NCI-H1436 (cell line): ENCODE measurements at regions not wholly inside any gene's neighbourhood (a gene's known extent, or its start where the extent isn't known, plus 50 kb on each side); places are given as distances from the start of the nearest gene placed in this dataset.

ENCODE experiments used
- DNase-seq: peaks from one replicate; lab custom pipeline; 2025; lab: John Stamatoyannopoulos, UW

DNA sequence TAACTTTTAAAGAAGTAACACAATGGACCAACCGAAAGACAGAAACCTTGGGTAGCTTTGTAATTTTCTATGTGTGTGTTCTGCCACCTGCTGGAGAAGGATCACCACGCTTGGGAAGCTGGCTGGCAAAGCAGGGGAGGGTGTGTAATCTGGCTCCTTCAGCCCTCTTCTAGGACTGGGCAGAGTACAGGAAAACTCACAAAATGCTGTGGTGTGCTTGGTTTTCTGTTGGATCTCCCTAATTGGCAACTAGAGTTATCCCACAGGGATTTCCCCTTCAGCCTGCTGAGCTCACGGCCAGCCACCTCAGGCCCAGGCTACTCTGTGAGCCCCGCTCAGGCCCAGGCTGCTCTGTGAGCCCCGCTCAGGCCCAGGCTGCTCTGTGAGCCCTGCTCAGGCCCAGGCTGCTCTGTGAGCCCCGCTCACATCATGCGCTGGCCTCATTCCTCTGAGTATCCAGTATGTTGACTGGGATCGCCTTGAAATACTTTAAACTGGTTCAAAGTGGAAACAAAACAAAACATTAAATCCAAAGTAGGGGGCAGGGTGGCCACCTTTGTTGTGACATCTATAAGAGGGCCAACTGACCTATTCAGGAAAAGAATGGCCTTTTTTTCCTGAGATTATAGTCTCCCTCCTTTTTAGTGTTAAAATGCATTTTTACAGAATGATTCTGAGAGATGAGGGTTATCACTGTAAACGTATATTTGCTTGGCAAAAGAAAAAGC lies 52.0 kb upstream of the RNU6-8 start:
- peak; percentile 39 for DNase-seq

DNA sequence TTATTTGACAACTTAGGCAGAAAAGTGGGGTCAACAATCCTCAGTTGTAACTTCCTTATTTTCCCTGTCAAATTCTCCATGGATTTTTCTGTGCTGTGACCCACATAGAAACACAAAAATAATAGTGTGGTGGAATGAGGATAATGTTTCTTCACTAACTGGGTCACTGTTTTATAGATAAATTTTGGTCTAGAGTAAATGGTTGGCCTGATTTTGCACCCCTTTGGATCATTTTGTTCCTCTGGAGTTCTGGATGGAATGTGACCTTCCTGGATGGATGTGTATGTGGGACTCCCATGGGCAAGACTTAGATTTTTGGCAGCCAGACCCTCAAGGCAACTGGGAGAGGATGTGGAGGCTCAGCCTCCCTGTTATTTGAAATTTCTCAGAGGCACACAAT lies 52.7 kb upstream of the RNU6-8 start:
- no peak for DNase-seq

DNA sequence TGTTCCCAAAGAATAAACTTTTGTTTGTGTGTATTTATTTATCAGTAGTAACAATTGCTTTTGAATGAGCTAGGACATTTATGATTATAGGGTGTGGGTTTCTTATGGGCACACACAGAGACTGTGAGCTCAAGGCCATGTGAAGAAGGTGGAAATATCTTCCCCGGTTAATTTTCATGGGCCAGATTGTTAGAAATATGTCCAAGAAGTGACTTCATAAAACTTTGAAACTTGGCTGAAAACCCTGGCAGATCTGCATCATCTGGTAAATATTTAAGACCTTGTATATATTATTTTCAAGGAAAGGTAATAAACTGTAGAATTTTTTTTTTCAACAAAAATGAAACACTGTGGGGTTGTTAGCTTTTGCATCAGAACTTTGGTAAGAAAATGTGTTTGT lies 53.5 kb upstream of the RNU6-8 start:
- no peak for DNase-seq

DNA sequence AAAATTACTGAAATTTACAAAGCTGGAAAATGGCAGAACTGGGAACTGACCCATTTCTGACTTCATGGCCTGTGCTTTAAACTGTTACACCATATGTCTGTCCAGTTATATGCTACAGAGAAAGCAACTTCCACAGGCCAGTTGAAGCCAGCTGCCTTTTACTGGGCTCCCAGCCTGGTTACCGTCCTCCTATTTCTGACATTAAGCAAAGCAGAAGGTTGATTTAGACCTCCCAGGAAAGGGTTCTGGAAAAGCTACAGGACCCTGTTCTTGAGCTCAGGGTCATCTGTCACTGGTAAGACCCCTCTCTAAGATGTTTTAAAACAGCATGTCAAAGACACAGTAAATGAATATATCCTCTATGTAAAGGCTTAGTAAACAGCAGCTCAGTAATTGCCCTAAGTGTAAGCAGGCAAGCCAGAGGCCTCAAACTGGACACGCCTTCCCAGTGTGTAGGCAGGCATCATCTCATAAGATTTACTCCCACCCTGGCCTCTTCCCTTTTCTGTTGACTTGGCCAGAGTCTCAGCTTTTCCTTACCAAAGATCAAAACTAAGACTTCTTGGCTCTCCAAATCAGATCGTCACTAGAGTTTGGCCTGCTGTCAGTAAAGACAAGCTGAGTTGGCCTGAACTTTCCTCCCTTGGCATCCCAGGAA lies 55.4 kb upstream of the RNU6-8 start:
- DNase-seq: no peak

DNA sequence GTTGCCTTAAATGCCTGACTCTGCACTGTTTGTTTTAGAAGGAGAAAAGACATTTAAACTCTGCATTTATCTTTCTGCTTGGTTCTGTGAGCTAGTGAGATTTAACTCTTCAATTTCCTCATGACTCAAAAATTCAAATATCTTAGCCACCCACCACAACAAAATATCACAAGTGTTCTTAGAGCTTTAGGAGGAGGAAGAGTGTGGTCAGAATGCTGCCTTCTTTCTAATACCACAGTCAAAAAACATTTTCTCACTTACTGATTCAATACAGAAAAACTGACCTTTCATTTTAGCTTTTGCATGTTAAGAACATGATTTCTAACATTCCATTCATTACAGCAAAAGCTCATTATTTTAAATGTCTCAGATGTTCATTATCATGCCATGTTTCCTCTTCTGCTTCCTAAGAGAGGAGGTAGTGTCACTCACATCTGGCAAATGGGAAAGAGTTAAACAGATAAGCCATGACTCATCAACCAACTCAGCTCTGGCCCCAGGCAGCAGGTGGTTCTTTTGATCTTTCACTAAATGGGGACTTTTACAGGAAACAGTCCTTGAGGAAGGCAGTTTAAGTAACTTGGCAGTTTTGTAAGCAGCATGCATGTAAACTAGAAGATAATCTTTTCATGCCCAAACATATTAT lies 56.4 kb upstream of the RNU6-8 start:
- DNase-seq: no peak

DNA sequence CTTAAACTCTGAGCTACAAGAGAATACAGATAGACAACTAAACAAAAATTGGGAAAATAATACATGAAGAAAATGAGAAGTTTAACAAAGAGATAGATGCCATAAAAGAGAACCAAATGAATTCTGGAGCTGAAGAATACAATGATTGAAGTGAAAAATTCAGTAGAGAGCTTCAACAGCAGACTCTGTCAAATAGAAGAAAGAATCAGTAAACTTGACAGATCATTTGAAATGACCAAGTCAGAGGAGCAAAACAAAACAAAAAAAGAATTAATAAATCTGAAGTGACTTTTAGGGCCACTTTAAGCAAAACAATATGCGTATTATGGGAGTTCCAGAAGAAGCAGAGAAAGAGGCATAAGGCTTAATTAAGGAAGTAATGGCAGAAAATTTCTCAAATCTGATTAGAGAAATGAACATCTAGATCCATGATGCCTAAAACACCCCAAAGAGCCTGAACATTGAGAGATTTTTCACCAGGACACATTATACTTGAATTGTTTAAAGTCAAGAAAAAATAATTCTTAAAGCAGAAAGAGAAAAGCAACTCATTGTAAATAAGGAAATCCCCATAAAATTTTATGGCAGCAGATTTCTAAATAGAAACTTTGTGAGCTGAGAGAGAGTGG lies 61.0 kb upstream of the RNU6-8 start:
- no peak for DNase-seq

DNA sequence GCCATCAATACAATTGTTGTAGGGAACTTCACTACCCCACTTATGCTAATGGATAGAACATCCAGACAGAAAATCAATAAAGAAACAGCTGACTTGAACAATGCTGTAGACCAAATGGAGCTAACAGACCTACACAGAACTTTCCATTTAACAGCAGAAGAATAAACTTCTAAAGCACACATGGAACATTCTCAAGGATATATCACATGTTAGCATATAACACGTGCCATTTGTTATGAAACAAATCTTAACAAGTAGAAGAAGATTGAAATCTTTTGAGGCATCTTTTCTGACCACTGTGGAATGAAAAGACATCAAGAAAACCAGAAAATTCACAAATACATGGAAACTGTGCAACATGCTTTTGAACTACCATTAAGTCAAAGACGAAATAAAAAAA lies 62.5 kb upstream of the RNU6-8 start:
- no peak for DNase-seq

DNA sequence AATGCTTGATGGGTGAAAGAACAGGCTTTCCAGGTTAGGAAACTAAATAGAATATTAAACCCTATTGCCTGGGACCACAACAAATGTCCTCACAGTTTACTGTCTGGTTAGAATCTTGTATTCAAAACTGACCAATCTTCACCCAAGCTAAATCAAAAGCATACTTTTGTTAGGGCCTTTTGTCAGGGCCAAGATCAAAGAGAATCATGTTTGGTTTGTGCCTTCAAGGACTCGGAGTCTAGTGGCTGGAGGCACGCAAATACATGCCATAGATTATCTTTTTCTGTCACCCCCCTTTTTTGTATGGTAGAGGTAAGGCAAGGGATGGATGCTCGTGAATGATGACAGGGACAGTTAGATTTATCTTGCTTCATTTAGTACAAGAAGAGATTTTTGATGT lies 51.1 kb upstream of the AKAP6 start:
- DNase-seq: no peak
